Liver (tissue), 8 donors: ENCODE measurements at regions not wholly inside any gene's neighbourhood (a gene's known extent, or its start where the extent isn't known, plus 50 kb on each side); places are given as distances from the start of the nearest gene placed in this dataset.

ENCODE experiments used
- DNase-seq: peaks from one replicate; pipeline ENCODE4 v3.0.0-alpha.2; 2017; ENCODE audit warnings: low spot score
- H3K27ac ChIP-seq, 2 donors: one replicate each; pipeline ENCODE4 v1.7.0; 2013; ENCODE audit warnings: inconsistent platforms in 2 of 2, low read length in 2 of 2, control low read depth in 1 of 2, low read depth in 1 of 2, mild to moderate bottlenecking in 1 of 2
- H3K27me3 ChIP-seq, 4 donors: one replicate each; pipeline versions ENCODE4 v1.6.1 to v1.7.0; 2013; ENCODE audit warnings: low read length in 3 of 4, inconsistent platforms in 1 of 4, mild to moderate bottlenecking in 1 of 4, moderate library complexity in 1 of 4; ENCODE audit not compliant: control insufficient read depth in 4 of 4, insufficient read depth in 4 of 4
- H3K36me3 ChIP-seq, 4 donors: one replicate each; pipeline versions ENCODE4 v1.6.1 to v1.7.0; 2013; ENCODE audit warnings: low read length in 3 of 4, mild to moderate bottlenecking in 3 of 4, low read depth in 1 of 4, moderate library complexity in 1 of 4; ENCODE audit not compliant: control insufficient read depth in 4 of 4, insufficient read depth in 3 of 4
- H3K4me1 ChIP-seq, 4 donors: one replicate each; pipeline versions ENCODE4 v1.6.1 to v1.7.0; 2013; ENCODE audit warnings: low read length in 3 of 4, mild to moderate bottlenecking in 3 of 4, moderate library complexity in 1 of 4; ENCODE audit not compliant: control insufficient read depth in 4 of 4, insufficient read depth in 4 of 4
- H3K4me3 ChIP-seq, 3 donors: one replicate each; pipeline versions ENCODE4 v1.6.1 to v1.7.0; 2013; ENCODE audit warnings: low read length in 3 of 3, control low read depth in 1 of 3, low read depth in 1 of 3, mild to moderate bottlenecking in 1 of 3
- H3K9ac ChIP-seq, 2 donors: one replicate each; pipeline ENCODE4 v1.7.0; 2013; ENCODE audit warnings: low read length in 2 of 2, mild to moderate bottlenecking in 2 of 2, moderate library complexity in 2 of 2, control low read depth in 1 of 2, low read depth in 1 of 2
- H3K9me3 ChIP-seq, 4 donors: one replicate each; pipeline versions ENCODE4 v1.6.1 to v1.7.0; 2013; ENCODE audit warnings: low read length in 3 of 4; ENCODE audit not compliant: control insufficient read depth in 4 of 4
- ATF3 ChIP-seq: IDR thresholded peaks from 2 replicates; pipeline ENCODE4 v1.6.1; 2016; ENCODE audit warnings: antibody characterized with exemption
- CTCF ChIP-seq: fragments of 150-350 bp; IDR thresholded peaks from 2 replicates; pipeline ENCODE4 v1.5.1; 2017; ENCODE audit warnings: improper control_type of control experiment, low read depth, low read length; ENCODE audit not compliant: missing input control
- EGR1 ChIP-seq, 2 donors: IDR thresholded peaks; 2 replicates each; pipeline ENCODE4 v1.6.1; 2016 to 2018; ENCODE audit warnings: antibody characterized with exemption in 2 of 2, low read depth in 2 of 2
- FOXA1 ChIP-seq: IDR thresholded peaks from 2 replicates; pipeline ENCODE4 v1.6.1; 2016; ENCODE audit warnings: antibody characterized with exemption
- FOXA2 ChIP-seq: IDR thresholded peaks from 2 replicates; pipeline ENCODE4 v1.6.1; 2016; ENCODE audit warnings: antibody characterized with exemption
- GABPA ChIP-seq, 2 donors: IDR thresholded peaks in 1 of 2; conservative IDR thresholded peaks in 1 of 2; 2 replicates each; pipeline ENCODE4 v1.6.1; 2016; ENCODE audit warnings: antibody characterized with exemption in 2 of 2, mild to moderate bottlenecking in 1 of 2, moderate library complexity in 1 of 2
- HNF4A ChIP-seq, 2 donors: conservative IDR thresholded peaks; 2 replicates each; pipeline ENCODE4 v1.6.1; 2016; ENCODE audit warnings: antibody characterized with exemption in 2 of 2, mild to moderate bottlenecking in 2 of 2
- HNF4G ChIP-seq: IDR thresholded peaks from 2 replicates; pipeline ENCODE4 v1.6.1; 2016; ENCODE audit warnings: antibody characterized with exemption
- JUND ChIP-seq, 2 donors: IDR thresholded peaks; 2 replicates each; pipeline ENCODE4 v1.6.1; 2016; ENCODE audit warnings: antibody characterized with exemption in 2 of 2
- MAX ChIP-seq: IDR thresholded peaks from 2 replicates; pipeline ENCODE4 v1.6.1; 2016; ENCODE audit warnings: antibody characterized with exemption
- NR2F2 ChIP-seq: IDR thresholded peaks from 2 replicates; pipeline ENCODE4 v1.6.1; 2016; ENCODE audit warnings: antibody characterized with exemption
- RAD21 ChIP-seq, 2 donors: IDR thresholded peaks; 2 replicates each; pipeline ENCODE4 v1.6.1; 2016; ENCODE audit warnings: antibody characterized with exemption in 2 of 2, mild to moderate bottlenecking in 2 of 2
- REST ChIP-seq: IDR thresholded peaks from 2 replicates; pipeline ENCODE4 v1.6.1; 2016; ENCODE audit warnings: antibody characterized with exemption, mild to moderate bottlenecking
- RXRA ChIP-seq, 2 donors: IDR thresholded peaks; 2 replicates each; pipeline ENCODE4 v1.6.1; 2017 to 2018; ENCODE audit warnings: antibody characterized with exemption in 2 of 2, mild to moderate bottlenecking in 1 of 2
- SP1 ChIP-seq: IDR thresholded peaks from 2 replicates; pipeline ENCODE4 v1.6.1; 2018; ENCODE audit warnings: antibody characterized with exemption, mild to moderate bottlenecking
- TAF1 ChIP-seq: conservative IDR thresholded peaks from 2 replicates; pipeline ENCODE4 v1.6.1; 2016; ENCODE audit warnings: antibody characterized with exemption, mild to moderate bottlenecking
- YY1 ChIP-seq: IDR thresholded peaks from 2 replicates; pipeline ENCODE4 v1.6.1; 2016; ENCODE audit warnings: antibody characterized with exemption, mild to moderate bottlenecking
- ZBTB33 ChIP-seq: IDR thresholded peaks from 2 replicates; pipeline ENCODE4 v1.6.1; 2016; ENCODE audit warnings: antibody characterized with exemption
- WGBS: extraction: QIAGEN DNeasy Blood & Tissue Kit; methylation state at CpG from one replicate; pipeline ENCODE4 v1.1.7; 2013; 5-methylcytosine and 5-hydroxymethylcytosine counted together
- donor health status: healthy.
- donor health status: healthy.
- donor health status: healthy.
- donor health status: healthy.
- donor health status: healthy.

GRCh38 chr6:147869869-147870268, 361.4 kb downstream of the SAMD5 start:
- 86% methylated on average over 5 of the region's 5 CpGs for WGBS

GRCh38 chr6:147870506-147871110, 362.1 kb downstream of the SAMD5 start:
- DNase-seq: no peak
- H3K27me3 ChIP-seq: no peaks in the 10 kb centered on the region
- WGBS: 47% methylated on average over 3 of the region's 4 CpGs
- no peak overlapping the region for H3K9ac ChIP-seq
- no peak for TF ChIP-seq ZBTB33
- TF ChIP-seq EGR1 (IDR thresholded peaks at IDR 0.05; ENCODE audit: low read depth in 2 of 2): no peak
- TF ChIP-seq MAX: no peak
- no peak for TF ChIP-seq JUND (IDR thresholded peaks at IDR 0.05)
- no peak for TF ChIP-seq ATF3
- TF ChIP-seq FOXA2: no peak
- no peak for TF ChIP-seq NR2F2
- no peak for TF ChIP-seq REST
- no peak for TF ChIP-seq HNF4G
- TF ChIP-seq SP1: no peak
- no peak for TF ChIP-seq FOXA1
- no peak for TF ChIP-seq TAF1
- no peak overlapping the region for H3K27ac ChIP-seq
- H3K4me3 ChIP-seq: no peak overlapping the region
- H3K4me1 ChIP-seq: peaks cover 0 to 3% (median 0%) of the 10 kb centered on the region in 4 donors
- H3K36me3 ChIP-seq: no peaks in the 10 kb centered on the region
- H3K9me3 ChIP-seq: no peaks in the 10 kb centered on the region

More at GRCh38 chr6:147869869-147870268, 361.4 kb downstream of the SAMD5 start:
- Histone ChIP-seq H3K36me3 (no peaks in the 10 kb centered on the region), H3K27me3 (no peaks in the 10 kb centered on the region), H3K4me1 (peaks cover 0 to 3% (median 0%) of the 10 kb centered on the region in 4 donors), H3K9me3 (no peaks in the 10 kb centered on the region), H3K9ac (no peak overlapping the region), H3K27ac (no peak overlapping the region), H3K4me3 (no peak overlapping the region)
- TF ChIP-seq MAX: no peak
- no peak for TF ChIP-seq TAF1
- DNase-seq: no peak

- 74% methylated on average over 1 of the region's 1 CpG for WGBS
- H3K9ac ChIP-seq: no peak overlapping the region
- no peaks in the 10 kb centered on the region for H3K9me3 ChIP-seq
- no peak overlapping the region for H3K4me3 ChIP-seq
- H3K27me3 ChIP-seq: no peaks in the 10 kb centered on the region
- no peak for DNase-seq
- peaks cover 0 to 3% (median 0%) of the 10 kb centered on the region in 4 donors for H3K4me1 ChIP-seq
- H3K36me3 ChIP-seq: no peaks in the 10 kb centered on the region
- no peak overlapping the region for H3K27ac ChIP-seq
- TF ChIP-seq SP1 (no peak), JUND (IDR thresholded peaks at IDR 0.05) (no peak), CTCF (no peak), HNF4A (conservative IDR thresholded peaks at IDR 0.05) (no peak), YY1 (no peak), RXRA (IDR thresholded peaks at IDR 0.05) (no peak), FOXA2 (no peak), HNF4G (no peak), ATF3 (no peak), MAX (no peak), NR2F2 (no peak), TAF1 (no peak), GABPA (IDR thresholded peaks at IDR 0.05 in 1 of 2, conservative IDR thresholded peaks at IDR 0.05 in 1 of 2) (no peak), RAD21 (IDR thresholded peaks at IDR 0.05) (no peak), FOXA1 (no peak), EGR1 (IDR thresholded peaks at IDR 0.05; ENCODE audit: low read depth in 2 of 2) (no peak)
Measured at GRCh38 chr6:147872002-147872401, 363.5 kb downstream of the SAMD5 start.
